ENCODE measurements at regions not wholly inside any gene's neighbourhood (a gene's known extent, or its start where the extent isn't known, plus 50 kb on each side); places are given as distances from the start of the nearest gene placed in this dataset.

DNA sequence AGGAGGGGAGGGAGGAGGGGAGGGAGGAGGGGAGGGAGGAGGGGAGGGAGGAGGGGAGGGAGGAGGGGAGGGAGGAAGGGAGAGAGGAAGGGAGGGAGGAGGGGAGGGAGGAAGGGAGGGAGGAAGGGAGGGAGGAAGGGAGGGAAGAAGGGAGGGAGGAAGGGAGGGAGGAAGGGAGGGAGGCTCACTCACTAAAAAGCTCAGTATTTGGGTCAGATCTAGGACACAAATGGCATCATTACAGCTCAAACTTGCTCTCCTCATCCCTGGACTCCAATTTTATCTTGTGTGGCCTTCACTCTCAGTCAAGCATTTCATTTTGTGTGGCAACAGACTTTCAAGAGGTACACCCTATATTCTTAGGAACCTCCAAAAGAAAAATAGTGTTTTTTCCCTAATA lies 435.4 kb downstream of the IRS1 start:
- DNase-seq, result no peak

DNA sequence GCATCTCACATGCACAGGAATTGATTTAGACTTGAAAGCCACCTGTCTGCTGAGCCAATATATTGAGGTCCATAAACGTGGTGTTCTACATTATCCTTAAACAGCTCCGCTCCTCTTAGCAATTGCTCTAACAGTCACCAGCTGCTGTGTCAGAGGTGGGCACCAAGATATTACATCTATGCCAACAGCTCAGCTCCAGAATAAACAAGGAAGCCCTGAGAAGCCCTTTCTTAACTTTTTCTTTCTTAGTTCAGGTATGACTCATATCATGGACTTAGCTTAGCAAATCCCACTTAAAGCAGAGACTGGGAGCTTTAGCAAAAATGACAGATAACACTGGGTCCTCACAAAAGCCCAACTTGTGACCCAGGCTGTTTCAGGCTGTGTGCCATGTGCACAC lies 436.6 kb downstream of the IRS1 start:
- DNase-seq, result no peak

DNA sequence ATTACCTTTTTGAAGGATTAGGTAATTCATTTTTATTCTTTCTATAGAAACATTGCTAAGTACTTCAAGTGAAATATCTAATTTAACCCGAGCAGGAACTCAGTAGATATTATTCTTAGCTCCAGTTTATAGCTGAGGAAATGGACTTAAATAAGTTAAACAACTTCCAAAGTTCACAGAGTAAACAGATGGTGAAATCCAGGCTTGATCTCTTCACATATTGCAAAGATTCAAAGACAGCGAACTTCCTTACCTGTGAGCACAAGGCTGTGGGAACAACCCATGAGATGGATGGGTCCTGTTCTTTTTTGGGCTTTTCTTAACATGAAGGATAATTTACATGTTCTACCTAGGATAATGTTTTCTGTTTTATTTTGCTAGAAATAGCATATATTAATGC lies 439.0 kb downstream of the IRS1 start:
- no peak for DNase-seq

DNA sequence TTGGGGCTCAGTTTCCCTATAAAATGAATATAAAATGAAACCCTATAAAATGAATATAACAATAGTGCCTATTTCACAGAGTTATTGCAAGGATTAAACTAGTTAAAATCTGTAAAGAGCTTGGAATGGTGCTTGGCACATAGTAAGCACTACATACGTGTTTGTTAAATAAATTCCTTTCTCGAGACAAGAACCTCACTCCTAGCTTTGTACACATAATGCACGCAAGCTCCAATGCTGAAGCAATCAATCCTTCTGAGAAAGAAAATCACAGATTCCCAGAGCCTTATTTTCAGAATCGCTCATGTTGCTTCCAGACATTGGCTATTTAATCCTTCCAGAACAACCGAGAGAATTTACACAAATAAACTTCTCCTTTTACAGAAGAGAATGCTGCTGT lies 440.9 kb downstream of the IRS1 start:
- DNase-seq, result no peak

DNA sequence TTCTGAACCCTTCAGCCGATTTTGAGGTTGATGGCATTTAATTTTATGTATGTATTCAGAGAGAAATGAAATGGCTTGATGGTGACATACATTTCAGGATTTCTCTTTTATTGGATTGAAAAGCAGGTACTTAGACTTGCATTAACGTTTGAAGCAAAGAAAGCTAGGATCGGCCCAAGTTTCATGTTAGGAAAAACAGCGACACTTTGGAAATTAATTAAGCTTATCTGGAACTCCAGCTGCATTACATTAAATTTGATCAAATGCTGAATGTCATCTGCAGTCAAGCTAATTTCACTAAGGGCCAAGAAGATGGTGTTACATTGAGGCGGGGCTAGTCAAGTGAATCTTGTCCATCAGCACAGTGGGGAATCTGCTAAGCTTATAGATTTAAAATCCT lies 441.8 kb downstream of the IRS1 start:
- DNase-seq, result no peak

DNA sequence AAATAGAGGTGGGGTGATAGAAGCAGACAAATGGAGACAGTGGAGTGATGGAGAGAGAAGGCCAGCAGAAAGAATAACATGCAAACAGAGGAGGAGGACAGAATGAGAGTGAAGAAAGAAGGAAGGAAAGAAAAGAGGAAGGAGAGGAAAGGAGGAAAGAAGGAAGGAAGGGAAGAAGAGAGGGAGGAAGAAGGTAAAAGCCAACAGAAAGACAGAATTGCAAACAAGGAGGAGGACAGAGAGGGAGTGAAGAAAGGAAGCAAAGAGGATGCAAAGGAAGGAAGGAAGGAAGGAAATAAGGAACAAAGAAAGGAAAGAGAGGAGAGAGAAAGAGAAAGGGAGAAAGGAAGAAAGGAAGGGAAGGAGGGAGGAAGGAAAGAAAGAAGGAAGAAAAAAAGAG lies 444.0 kb downstream of the IRS1 start:
- no peak for DNase-seq

DNA sequence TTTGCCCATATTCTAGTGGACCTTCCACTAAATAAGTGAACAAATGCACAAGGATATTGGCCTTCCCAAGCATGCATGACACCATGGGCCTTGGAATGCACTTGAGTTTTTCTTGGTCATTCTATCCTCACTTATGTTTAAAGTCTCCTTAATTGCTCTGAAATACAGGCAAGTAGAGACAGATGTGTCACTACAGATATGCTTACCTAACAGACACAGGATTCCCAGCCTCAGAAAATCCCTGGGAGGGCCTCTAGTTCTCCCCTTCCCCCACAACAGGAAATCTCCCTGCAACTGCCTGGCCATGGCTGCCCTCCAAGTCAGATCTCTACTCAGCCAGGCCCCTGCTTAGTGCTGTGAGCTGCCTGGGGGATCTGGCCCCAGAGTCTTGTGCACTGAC lies 445.2 kb downstream of the IRS1 start:
- no peak for DNase-seq

DNA sequence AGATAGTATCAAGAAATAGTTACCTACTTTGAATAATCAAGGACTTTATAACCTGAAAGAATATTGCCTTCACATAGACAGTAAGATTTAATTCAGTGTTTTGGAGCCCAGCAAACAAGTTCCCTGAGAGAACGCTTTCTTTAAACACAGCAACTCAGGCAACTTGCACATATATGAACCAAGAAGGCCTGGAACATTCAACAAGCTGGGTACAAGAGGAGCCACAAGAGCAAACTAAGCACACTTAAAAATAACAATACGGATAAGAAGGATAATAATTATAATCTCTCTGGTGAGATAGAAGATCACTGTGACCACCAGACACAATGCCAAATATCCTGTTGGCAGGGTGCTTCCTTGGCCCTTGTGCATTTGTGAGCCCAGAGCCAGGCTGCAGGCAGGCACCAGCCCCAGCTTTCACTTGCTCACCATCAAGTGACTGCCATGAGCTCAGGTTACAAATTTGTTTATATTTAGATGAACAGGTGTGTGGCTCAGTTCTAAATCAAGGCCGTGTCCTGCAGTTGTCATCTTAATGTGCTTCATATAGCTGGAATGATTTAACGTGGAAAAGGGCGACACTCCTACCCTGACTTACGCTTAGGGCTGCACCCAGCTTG lies 446.6 kb downstream of the IRS1 start:
- DNase-seq, result no peak

DNA sequence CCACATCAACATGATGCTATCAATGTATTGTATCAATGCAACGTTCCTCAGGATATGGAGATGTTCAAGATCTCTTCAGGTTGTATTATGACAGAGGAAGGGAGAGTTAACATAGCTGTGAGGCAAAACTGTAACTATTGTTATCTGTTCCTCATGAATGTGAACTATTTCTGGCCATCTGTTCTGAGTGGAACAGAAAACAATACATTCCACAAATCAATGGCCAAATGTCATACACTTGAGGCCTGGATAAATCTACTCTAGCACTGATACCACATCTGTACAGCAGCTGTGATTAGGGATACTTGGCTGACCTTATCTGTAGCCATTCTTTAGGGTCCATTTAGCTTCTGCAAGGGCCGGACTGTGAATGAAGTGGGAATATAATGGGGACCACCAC lies 447.9 kb downstream of the IRS1 start:
- no peak for DNase-seq

DNA sequence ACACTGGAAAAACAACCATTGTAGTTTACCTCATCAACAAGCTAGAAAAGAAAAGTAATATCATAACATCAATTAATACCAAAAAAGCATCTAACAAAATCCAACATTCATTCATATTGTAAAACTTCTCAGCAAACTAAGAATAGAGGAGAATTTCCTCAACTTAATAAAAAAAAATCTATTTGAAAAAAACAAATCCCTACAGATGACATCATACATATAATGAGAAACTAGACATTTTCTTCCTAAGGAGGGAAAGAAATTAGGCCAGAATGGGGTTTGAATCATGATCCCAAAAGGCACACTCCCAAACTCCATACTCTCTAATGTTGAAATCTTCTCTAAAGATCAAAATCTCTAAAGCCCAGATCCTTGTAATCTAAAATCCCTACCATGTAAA lies 460.0 kb downstream of the IRS1 start:
- DNase-seq, result no peak

DNA sequence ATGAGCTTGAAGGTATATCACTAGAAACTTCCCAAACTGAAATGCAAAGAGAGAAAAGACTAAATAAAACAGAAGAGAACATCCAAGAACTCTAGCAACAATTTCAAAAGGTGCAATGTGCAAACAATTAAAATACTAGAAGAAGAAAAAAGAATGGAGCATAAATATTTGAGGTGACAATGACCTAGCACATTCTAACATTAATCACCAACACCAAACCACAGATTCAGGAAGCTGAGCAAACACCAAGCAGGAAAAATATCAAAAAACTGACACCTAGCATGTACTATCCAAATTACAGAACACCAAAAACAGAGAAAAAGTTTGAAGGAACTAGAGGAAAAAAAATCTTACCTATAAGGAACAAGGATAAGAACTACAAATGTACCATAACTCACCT lies 460.8 kb downstream of the IRS1 start:
- DNase-seq, result no peak

DNA sequence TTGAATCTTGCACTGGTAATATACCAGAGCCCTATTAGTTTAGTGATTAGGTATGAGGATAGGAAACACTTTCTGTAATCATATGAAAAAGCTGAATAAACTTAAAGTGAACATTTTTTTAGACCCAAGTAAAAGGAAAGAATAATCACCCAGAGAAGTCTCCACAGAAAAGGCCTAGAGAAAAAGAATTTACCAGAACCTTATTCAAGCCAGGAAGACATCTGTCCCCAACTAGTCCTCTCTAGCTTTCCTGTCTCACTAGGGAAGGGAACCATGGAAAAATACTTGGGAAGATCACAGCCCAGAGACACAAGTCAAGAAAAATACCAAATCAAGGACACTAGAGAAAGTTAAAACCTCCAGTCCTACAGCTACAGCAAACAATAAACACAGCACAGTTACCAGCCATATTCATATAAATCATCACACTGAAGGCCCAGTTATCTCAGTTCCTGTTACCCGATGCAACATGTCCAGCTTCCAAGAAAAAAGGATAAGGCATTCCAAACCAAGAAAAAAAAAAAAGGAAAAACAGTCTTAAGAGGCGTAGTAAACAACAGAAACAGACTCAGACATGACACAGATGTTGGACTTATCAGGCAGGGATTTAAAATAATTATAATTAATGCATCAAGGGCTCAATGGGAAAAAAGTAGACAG lies 461.5 kb downstream of the IRS1 start:
- no peak for DNase-seq

DNA sequence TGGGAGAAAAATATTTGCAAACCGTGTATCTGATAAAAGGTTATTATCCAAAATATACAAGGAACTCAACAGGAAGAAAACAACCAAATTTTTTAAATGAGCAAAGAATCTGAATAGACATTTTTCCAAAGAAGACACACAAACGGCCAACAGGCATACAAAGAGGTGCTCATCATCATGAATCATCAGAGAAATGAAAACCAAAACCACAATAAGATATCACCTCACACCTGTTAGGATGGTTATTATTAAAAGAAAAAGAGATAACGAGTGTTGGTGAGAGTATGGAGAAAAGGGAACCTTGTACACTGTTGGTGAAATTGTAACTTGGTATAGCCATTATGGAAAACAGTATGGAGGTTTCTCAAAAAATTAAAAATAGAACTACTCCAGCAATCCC lies 463.3 kb downstream of the IRS1 start:
- no peak for DNase-seq

DNA sequence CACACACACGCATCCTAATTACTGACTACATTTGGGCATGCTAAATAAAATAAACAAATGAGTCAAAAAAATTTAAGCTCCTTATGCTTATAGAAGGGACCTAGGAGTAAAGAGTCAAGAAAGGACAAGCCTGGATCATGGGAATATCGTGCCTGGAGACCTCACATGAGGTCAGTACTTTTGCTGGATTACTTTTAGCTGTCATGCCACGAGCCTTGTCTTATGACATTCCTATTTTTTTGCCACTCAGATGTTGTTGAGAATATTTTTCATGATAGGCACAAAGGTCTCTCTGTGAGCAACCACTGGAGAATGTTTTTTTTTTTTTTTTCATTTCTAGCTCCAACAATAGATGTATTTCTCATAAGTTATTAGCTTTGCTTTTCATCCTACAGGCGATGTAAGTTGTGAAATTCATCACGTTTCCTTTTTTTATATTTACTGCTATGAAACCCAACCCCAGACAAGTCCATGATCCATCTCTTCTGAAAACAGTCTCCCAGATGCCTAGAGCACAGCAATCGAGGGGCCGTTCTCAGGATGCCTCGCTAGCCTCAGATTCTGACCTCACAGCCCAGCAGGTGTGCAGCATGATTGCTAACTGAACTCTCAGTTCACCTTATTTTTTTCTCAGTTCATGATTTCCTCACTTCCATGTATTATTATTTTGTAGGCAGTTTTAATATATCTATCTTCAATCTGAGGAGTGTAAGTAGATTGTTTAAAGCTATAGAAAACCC lies 464.5 kb downstream of the IRS1 start:
- DNase-seq, result no peak

DNA sequence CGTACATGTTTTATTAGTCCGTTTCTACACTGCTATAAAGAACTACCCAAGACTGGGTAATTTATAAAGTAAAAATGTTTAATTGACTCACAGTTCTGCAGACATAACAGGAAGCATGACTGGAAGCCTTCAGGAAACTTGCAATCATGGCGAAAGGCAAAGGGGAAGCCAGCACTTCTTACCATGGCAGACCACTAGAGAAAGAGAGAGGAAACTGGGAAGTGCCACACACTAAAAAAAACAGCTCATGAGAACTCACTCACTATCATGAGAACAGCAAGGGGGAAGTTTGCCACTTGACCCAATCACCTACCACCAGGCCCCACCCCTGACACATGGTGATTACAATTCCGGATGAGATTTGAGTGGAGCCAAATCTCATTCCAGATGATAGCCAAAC lies 466.2 kb downstream of the IRS1 start:
- DNase-seq, result no peak

DNA sequence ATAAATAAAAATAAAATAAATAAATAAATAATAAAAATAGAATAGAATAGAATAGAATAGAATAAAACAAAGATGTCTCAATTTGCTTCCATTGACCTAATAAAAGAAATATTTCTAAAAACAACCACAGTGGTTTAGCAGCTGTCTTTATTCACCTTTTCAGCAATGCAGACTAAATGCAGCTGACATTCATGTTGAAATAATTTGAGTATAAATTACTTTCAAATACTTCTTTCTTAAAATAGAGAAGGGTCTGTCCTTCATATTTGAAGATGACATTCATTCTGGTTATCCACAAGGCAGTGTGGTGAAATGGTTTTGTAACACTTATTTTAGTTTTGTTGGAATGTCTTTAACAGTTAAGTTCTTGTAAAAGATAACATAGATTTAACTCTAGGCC lies 469.4 kb downstream of the IRS1 start:
- DNase-seq, result no peak

DNA sequence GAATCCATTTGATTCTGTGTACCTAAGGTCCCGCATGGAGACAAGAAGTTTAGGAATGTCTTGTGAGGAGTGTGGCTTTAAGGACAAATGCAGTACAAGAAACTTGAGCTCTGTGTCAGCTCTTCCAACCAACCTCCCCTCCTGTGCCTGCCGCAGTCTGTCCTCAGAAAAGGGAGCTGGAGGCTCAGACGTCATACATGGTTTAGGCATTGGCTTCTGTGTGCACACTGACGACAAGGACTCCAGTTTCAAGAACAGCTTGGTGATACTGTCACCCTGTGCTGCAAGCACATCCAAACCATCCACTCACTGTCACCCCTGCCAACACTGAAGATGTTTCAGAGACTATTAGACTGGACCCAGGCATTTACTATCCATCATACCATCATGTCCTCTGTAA lies 470.4 kb downstream of the IRS1 start:
- DNase-seq, result no peak

DNA sequence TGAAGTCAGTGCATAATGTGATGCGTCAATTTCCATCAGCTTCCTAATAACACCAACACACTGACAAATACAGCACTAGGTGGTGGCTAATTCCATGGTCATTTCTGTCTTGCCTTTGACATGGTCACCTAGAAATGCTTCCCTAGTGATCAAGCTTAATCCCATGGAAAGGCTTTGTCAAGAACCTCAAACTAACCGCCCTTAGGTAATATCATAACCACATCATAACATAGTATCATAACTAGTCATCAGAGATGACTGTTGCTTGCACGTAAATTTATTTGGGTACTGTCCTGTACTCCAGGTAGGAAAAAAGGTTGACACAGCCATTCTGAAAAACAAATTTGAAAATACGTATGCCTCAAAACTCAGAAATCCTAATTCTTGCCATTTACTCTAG lies 471.8 kb downstream of the IRS1 start:
- DNase-seq, result no peak

DNA sequence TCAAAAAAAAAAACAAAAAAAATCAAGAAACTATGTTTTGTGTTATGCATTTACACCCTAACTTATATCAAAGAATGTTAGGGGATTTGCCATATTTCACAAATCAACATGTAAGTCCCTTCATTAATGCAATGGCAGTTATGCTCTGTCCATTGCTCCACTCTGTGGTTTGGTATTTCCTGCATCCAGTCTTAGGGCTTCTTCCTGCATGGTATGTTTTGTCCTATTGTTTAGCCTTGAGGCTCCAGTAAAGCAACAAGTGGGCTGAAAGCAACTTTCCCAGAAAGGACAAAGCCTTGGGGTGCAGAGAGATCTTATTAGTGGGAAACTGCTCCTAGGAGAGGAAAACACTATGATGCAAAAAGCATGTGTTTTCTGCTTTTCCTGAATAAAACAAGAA lies 474.1 kb downstream of the IRS1 start:
- no peak for DNase-seq

DNA sequence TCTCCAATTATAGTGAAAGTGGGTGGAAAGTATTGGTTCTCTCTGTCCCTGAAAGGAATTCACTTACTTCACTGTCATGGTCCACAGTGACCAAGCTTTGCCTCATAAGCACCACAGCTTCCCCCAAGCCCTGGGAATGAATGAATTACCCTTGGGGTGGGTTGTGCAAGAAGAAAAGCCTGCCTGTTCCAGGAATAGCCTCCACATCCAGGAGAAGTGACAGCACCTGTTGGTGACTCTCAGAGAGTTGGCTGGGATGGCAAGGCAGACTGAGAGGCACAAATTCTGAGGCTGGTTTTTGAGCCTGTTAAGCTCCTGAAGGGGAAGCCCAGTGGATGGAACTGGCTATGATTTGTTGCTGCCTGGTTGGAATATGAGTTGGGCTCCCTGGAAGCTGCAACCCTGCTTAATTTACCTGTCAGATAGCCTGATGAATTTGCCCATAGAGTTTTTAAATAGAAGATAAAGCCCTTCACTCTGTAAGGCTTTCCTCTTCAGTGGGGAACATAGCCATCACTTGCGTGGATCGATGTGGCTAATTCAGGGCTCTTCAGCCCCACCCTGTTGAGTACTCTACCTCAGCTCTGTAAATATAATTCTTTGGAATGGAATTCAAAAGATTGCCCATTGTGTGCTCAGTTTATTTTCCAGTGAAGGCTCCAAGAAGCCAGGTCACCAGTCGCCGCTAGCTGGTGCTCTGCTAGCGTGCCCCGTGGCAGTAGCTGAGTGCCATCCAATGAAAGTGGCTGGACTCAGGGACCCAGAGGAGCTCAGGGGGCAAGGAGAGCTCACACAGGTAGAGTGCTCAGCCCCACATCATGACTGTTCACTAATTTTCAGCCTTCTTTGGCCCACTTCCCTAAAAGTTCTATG lies 479.3 kb downstream of the IRS1 start:
- DNase-seq, result no peak

DNA sequence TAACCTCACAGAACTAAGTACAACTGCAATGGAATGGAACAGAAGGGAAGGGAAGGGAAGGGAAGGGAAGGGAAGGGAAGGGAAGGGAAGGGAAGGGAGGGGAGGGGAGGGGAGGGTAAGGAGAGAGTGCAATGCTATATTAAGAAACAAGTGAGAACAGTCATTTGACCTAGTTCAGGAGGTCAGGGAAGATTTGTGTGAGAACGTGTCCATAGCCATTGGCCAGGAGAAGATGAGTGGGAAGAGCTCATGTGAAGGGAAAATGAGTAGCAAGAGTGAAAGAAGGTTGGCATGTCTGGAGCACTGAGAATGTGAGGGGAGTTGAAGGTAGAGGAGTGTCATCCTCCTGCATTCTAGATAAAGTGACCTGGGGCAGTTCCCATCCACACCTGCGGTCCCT lies 481.6 kb downstream of the IRS1 start:
- no peak for DNase-seq

DNA sequence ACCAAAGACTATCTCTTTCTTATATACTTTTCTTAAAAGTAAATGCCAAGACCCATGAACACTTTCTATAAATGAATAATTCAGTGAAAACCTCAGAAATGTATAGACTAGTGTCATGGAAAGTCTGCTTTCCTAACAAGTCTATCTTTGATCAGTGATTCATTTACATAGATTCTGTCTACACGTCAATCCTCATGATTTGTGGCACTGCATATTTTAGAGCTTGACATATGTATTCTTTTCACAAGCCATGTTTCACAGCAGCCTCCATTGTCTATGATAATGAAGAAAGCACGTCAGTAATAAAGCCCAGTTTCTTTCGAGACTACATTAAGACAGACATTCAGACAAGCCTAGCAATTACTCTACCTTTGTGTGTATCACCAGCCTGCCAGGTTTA lies 486.6 kb downstream of the IRS1 start:
- DNase-seq, result no peak

DNA sequence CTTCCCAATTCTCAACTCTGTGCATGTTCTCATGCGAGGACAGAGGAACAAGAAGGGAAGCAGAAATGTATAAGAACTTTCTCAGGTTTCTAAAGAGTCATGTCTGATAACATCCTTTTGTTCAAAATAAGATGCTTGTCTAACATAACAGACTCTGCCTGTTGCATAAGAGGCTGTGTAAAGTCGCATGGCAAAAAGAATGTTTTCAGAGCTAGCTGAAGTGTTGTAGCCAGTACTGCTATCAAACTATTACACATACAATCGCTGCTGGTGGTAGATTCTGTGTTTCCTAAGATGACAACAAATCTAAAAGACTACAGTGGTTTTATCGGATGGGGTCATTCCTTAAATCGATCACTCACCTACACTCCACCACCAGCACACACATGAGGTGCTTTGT lies 487.5 kb downstream of the IRS1 start:
- DNase-seq, result no peak

DNA sequence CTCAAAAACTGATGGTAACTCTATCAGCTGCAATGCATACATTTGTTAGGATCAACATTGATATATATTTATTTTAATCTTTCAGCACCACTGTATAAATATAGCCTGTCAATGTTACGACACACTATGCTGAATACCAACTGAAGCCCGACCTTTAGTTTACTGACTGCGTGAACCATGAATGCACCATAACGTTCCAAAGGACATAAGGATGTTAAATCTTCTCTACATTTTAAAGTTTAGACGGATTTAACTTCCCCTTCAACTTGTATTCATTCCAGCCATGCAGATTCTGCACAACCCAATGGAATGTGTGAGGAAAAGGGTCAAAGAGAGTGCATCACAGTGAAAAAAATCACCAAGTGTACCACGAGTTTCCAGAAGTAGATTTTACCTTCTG lies 489.5 kb downstream of the IRS1 start:
- DNase-seq, result no peak

Data from DMS79 treated with DMSO at 0.1 percent for 48 hours (cell line).